HG02870 (cell line): ENCODE measurements at regions not wholly inside any gene's neighbourhood (a gene's known extent, or its start where the extent isn't known, plus 50 kb on each side); places are given as distances from the start of the nearest gene placed in this dataset.
"Not testable (repeated sequence)": the region's sequence is repeated elsewhere in the genome, so short reads cannot be mapped to it uniquely, and the experiment has no call there.

Experiments
- ATAC-seq: cut with Tn5 transposase; IDR thresholded peaks from one replicate; pipeline ENCODE4 v1.9.1; 2021; ENCODE audit warnings: mild to moderate bottlenecking, moderate library complexity; ENCODE audit not compliant: unreplicated experiment

DNA sequence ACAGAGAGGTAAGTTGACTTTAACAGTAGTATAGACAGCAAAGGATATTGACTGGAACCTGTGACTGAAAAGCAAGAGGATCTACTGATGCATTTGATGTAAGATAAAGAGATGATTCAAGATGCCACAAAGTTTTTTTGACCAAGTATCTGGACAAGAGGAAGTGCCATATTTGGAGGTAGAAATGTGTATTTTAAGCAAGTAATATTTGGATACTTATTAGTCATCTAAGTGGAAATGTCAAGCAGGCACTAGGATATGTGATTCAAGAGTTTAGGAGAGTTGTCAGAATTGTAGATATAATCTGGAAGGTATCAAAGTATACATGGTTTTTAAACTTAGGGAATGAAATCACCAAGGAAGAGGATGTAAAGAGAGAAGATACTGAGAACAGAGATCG is 686.1 kb upstream of the CHD1 start:
- ATAC-seq = no peak

DNA sequence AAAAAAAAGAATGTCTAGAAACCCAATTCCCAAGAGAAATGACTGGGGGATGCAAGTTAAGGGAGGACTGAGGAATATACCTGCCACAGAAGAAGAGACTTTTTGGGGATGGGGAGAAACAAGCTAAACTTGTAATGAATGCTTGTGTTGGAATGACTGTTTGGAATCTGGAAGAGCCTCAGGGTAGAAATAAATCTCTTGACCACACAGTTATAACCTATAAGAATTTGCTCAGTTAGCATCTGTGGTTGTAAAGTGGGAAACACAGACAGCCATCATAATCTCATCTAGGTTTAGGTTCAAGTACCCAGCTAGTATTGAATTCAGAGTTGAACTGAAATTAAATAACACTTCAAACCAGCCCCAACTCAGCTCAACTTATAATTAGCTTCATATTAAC is 678.3 kb upstream of the CHD1 start:
- ATAC-seq = no peak

DNA sequence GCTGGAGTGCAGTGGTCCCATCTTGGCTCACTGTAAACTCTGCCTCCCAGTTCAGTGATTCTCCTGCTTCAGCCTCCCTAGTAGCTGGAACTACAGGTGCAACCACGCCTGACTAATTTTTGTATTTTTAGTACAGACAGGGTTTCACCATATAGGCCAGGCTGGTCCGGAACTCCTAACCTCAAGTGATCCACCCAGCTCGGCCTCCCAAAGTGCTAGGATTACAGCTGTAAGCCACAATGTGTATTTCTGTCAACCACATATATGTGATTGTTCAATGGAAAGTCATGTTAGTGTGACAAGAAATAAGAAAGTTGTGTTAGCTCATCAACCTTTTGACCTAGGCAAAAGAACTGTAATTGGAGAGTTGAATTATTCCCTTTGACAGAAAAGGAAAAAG is 677.1 kb upstream of the CHD1 start:
- peak; percentile 53 for ATAC-seq

- no peak for ATAC-seq
These were observed 672.1 kb upstream of the CHD1 start for GRCh38 chr5:99600952-99601351.

GRCh38 chr5:99590806-99591205 is 662.0 kb upstream of the CHD1 start:
- no peak for ATAC-seq

GRCh38 chr5:99589424-99589823 is 660.6 kb upstream of the CHD1 start:
- no peak for ATAC-seq

- ATAC-seq = no peak
These were observed 659.2 kb upstream of the CHD1 start for GRCh38 chr5:99587983-99588382.

DNA sequence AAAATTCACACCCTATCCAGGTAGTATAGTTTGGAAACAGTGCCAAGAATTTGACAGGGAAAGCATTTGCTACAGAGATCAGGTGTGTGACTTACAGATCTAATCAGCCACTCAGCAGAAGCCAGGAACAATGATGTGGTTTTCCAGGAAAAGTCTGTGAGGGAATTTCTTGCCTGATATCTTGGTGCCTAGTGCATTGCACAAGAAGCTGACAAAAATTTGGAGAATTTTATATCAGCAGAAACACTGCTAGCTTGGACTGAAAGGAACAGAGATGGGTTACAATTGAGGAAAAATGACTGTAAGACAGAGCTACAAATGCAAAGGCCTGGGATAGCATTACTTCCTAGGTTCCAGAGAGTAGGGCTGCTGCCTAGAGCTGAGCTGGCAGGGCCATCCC is 658.1 kb upstream of the CHD1 start:
- ATAC-seq = no peak

DNA sequence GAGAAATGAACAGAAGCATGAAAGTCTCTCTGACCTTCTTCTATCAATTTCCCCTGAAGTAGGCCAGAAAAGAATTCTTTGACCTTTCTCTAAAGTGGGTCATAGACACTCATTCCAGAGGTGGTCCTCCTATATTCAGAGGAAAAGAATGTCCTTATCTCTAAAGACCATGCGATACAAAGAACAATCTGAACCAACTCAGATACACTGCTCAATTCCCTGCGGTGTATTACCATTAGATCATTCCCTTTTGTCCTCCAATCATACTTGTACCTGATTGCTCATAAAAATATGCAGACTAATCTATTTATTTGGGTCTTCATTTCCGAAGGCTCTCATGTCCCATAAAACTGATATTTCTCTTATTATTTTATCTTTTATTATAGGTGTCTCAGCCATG is 652.4 kb upstream of the CHD1 start:
- not testable (repeated sequence) for ATAC-seq

DNA sequence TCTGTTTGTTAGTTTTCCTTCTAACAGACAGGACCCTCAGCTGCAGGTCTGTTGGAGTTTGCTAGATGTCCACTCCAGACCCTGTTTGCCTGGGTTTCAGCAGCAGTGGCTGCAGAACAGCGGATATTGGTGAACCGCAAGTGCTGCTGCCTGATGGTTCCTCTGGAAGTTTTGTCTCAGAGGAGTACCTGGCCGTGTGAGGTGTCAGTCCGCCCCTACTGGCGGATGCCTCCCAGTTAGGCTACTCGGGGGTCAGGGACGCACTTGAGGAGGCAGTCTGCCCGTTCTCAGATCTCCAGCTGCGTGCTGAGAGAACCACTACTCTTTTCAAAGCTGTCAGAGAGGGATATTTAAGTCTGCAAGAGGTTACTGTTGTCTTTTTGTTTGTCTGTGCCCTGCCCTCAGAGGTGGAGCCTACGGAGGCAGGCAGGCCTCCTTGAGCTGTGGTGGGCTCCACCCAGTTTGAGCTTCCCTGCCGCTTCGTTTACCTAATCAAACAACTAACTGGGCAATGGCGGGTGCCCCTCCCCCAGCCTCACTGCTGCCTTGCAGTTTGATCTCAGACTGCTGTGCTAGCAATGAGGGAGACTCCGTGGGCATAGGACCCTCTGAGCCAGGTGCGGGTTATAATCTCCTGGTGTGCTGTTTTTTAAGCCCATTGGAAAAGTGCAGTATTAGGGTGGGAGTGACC is 634.3 kb upstream of the CHD1 start:
- not testable (repeated sequence) for ATAC-seq

GRCh38 chr5:99553211-99553810 is 624.5 kb upstream of the CHD1 start:
- ATAC-seq = no peak

DNA sequence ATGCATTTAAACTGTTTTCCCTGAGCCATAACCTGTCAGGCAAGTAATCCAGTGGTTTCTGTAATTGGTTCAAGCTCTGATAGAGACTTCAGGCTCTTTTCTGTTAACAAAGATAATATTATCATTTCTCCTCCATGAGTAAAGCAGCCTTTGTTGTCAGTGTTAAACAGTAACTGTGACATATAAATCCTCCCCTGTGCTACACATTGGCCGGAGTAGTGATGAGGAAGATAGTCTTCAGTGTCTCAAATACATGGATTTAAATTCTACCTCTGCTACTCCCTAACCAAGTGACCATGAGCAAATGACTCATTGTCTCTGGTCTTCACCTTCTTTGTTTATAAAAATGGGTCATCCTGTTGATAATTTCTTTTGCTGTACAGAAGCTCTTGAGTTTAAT is 615.5 kb upstream of the CHD1 start:
- ATAC-seq = no peak

GRCh38 chr5:99543841-99544240 is 615.0 kb upstream of the CHD1 start:
- ATAC-seq = no peak

DNA sequence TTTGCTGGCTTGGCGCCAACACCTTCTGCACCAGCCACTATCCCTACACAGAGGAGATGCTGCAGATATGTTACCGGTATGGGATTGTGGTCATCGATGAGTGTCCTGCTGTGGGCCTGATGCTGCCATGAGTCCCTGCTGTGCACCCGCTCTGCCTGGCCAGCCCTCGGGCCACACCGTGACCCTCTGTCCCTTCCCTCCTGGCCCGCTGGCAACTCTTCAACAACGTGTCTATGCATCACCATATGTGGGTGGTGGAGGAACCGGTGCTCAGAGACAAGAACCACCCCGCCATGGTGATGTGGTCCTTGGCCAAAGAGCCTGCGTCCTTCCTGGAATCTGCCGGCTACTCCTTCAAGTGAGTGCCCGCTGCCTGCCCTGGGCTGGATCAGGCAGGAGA is 605.4 kb upstream of the CHD1 start:
- not testable (repeated sequence) for ATAC-seq

DNA sequence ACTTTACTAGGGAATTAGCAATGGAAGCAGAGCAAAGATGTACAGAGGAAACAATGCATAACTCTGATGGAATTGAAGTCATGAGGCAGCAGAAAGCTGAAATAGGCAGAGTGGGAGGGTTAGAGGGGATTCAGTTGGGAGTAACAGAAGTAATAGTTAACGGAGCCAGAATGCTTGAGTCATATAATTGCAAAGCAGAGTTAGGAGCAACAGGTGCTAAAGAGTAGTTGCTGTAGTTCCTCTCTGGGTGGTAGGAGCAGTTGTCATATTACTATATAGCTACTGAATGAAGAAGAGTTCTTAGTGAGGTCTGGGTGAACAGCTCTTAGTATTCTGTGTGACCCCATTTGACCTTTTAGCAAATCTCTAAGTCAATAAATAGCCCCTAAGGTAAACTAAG is 592.9 kb upstream of the CHD1 start:
- ATAC-seq = not testable (repeated sequence)

- not testable (repeated sequence) for ATAC-seq
These were observed 587.2 kb upstream of the CHD1 start for GRCh38 chr5:99515864-99516490.

- not testable (repeated sequence) for ATAC-seq
These were observed 581.5 kb upstream of the CHD1 start for GRCh38 chr5:99510237-99510866.

DNA sequence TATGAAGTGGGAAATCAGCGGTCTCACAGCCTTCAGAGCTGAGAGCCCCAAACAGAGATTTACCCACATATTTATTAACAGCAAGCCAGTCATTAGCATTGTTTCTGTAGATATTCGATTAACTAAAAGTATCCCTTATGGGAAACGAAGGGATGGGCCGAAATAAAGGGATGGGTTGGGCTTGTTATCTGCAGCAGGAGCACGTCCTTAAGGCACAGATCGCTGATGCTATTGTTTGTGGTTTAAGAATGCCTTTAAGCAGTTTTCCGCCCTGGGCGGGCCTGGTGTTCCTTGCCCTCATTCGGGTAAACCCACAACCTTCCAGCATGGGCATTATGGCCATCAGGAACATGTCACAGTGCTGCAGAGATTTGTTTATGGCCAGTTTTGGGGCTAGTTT is 580.3 kb upstream of the CHD1 start:
- ATAC-seq = not testable (repeated sequence)

DNA sequence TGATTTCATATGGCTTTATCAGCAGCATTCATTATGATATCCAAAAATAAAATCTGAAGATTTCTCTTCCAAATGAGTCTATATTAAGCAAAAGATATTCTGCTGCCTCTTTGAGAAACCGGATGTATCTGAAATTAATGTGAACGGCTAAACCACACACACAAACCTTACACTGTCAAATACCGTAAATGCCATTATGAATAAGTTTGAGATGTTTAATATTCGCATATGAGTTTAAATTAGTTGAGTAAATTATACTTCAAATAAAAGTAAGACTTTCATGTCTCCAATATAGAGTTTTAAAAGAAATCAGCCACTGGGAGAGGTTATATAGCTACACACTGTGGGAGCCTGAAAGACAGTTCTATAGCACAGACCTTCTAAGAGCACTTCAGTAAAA is 566.6 kb upstream of the CHD1 start:
- ATAC-seq = not testable (repeated sequence)

GRCh38 chr5:99478450-99478849 is 549.6 kb upstream of the CHD1 start:
- ATAC-seq = peak; percentile 87

- not testable (repeated sequence) for ATAC-seq
These were observed 544.5 kb upstream of the CHD1 start for GRCh38 chr5:99473328-99473727.

DNA sequence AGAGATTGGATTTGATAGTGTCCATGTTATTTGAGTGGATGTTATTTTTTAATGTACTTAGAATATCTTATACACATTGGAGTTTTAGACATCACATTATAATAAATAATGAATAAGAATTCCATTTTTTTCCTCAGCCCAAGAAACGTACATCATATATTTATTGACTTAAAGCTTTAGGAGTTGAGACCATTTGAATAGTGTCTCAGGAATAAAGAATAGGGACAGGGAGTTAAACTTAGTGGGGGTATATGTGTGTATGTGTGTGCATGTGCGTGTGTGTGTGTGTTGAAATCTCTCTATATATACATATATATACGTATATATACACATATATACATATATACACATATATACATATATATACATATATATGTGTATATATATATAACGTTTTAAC is 542.9 kb upstream of the CHD1 start:
- not testable (repeated sequence) for ATAC-seq
